Stimulated activated CD4-positive, alpha-beta T cell treated with anti-CD3 and anti-CD28 coated beads, Interleukin-15, amount 100 ng/mL, for 1 hour (primary cell): ENCODE measurements at regions not wholly inside any gene's neighbourhood (a gene's known extent, or its start where the extent isn't known, plus 50 kb on each side); places are given as distances from the start of the nearest gene placed in this dataset.

Experiments
- DNase-seq, 2 donors: peaks; one replicate each; pipeline ENCODE4 v3.0.0-alpha.2; 2020; ENCODE audit warnings: low read depth in 1 of 2, low spot score in 1 of 2

GRCh38 chr3:124467980-124468902 is 262.0 kb upstream of the UMPS start:
- no peak for DNase-seq

- no peak for DNase-seq
Observed at GRCh38 chr3:124469555-124469954, 260.7 kb upstream of the UMPS start.

- DNase-seq = no peak
Observed at GRCh38 chr3:124478830-124479229, 251.4 kb upstream of the UMPS start.

GRCh38 chr3:124483915-124484470 is 246.3 kb upstream of the UMPS start:
- no peak for DNase-seq

- no peak for DNase-seq
Observed at GRCh38 chr3:124486324-124486723, 243.9 kb upstream of the UMPS start.

GRCh38 chr3:124489506-124489905 is 240.7 kb upstream of the UMPS start:
- no peak for DNase-seq

- DNase-seq = no peak
Observed at GRCh38 chr3:124491098-124491497, 239.2 kb upstream of the UMPS start.

GRCh38 chr3:124491875-124492274 is 238.4 kb upstream of the UMPS start:
- no peak for DNase-seq

GRCh38 chr3:124492824-124493223 is 237.4 kb upstream of the UMPS start:
- no peak for DNase-seq

GRCh38 chr3:124496061-124496460 is 234.2 kb upstream of the UMPS start:
- DNase-seq = no peak

- DNase-seq = no peak
Observed at GRCh38 chr3:124497487-124497886, 232.8 kb upstream of the UMPS start.

GRCh38 chr3:124498891-124499290 is 231.4 kb upstream of the UMPS start:
- DNase-seq = no peak

- no peak for DNase-seq
Observed at GRCh38 chr3:124504332-124505059, 225.8 kb upstream of the UMPS start.

- no peak for DNase-seq
Observed at GRCh38 chr3:124509884-124510283, 220.4 kb upstream of the UMPS start.

GRCh38 chr3:124510290-124510689 is 220.0 kb upstream of the UMPS start:
- DNase-seq = no peak

- DNase-seq = no peak
Observed at GRCh38 chr3:124512881-124513609, 217.2 kb upstream of the UMPS start.

GRCh38 chr3:124513610-124513997 is 216.6 kb upstream of the UMPS start:
- no peak for DNase-seq

- no peak for DNase-seq
Observed at GRCh38 chr3:124514683-124515082, 215.6 kb upstream of the UMPS start.

GRCh38 chr3:124516333-124516732 is 213.9 kb upstream of the UMPS start:
- no peak for DNase-seq

- no peak for DNase-seq
Observed at GRCh38 chr3:124517306-124517705, 212.9 kb upstream of the UMPS start.

GRCh38 chr3:124518350-124518749 is 211.9 kb upstream of the UMPS start:
- no peak for DNase-seq
